Spleen (tissue), 7 donors: ENCODE measurements at regions not wholly inside any gene's neighbourhood (a gene's known extent, or its start where the extent isn't known, plus 50 kb on each side); places are given as distances from the start of the nearest gene placed in this dataset.

Experiments used
- CTCF ChIP-seq, 11 experiments: fragments of 200-600 bp in 7 of 11; fragments of 450-650 bp in 4 of 11; sonication (generic) in 4 of 11; IDR thresholded peaks in 8 of 11; conservative IDR thresholded peaks in 3 of 11; 1 replicate in 7 of 11; 2 replicates in 4 of 11; pipeline versions ENCODE4 v1.4.0 to v1.8.0; 2016 to 2021; ENCODE audit warnings: antibody characterized with exemption in 11 of 11, inconsistent platforms in 4 of 11, mild to moderate bottlenecking in 1 of 11
- POLR2A ChIP-seq, 3 donors: fragments of 450-650 bp; IDR thresholded peaks; one replicate each; pipeline ENCODE4 v1.5.1; 2017; ENCODE audit warnings: antibody characterized with exemption in 3 of 3, mild to moderate bottlenecking in 1 of 3
- POLR2AphosphoS5 ChIP-seq, 3 donors: sonication (generic); formaldehyde crosslinking; IDR thresholded peaks; one replicate each; pipeline ENCODE4 v1.5.1; 2017; ENCODE audit warnings: antibody characterized with exemption in 3 of 3
- donor health status: DM: no; HTN: no; CAD: no; lungs with moderate emphysema.
- donor health status: DM: no; HTN: no; CAD: no.
- donor health status: DM: no; HTN: no; CAD: no.

GRCh38 chr20:30811885-30812671 lies 445.4 kb upstream of the DEFB115 start:
- TF ChIP-seq CTCF (IDR thresholded peaks at IDR 0.05 in 8 of 11, conservative IDR thresholded peaks at IDR 0.05 in 3 of 11) (no peak), POLR2A (IDR thresholded peaks at IDR 0.05) (no peak), POLR2AphosphoS5 (IDR thresholded peaks at IDR 0.05) (no peak)
